ENCODE measurements at regions not wholly inside any gene's neighbourhood (a gene's known extent, or its start where the extent isn't known, plus 50 kb on each side); places are given as distances from the start of the nearest gene placed in this dataset.

DNA sequence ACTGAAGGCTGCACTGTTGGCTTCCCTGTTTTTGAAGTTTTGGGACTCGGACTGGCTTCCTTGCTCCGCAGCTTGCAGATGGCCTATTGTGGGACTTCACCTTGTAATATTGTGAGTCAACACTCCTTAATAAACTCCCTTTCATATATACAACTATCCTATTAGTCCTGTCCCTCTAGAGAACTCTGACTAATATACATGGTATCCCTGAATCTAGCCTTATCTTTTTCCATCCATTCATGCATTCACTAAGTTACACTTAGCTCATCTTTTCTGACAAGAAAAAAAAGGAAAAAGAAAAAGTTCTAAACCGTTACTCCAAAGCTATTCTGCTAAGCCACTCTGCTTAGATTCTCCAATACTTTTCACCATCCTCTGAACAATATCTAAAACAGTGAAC lies 1260.2 kb upstream of the PCDH7 start:
- TF ChIP-seq, protein P1, sequence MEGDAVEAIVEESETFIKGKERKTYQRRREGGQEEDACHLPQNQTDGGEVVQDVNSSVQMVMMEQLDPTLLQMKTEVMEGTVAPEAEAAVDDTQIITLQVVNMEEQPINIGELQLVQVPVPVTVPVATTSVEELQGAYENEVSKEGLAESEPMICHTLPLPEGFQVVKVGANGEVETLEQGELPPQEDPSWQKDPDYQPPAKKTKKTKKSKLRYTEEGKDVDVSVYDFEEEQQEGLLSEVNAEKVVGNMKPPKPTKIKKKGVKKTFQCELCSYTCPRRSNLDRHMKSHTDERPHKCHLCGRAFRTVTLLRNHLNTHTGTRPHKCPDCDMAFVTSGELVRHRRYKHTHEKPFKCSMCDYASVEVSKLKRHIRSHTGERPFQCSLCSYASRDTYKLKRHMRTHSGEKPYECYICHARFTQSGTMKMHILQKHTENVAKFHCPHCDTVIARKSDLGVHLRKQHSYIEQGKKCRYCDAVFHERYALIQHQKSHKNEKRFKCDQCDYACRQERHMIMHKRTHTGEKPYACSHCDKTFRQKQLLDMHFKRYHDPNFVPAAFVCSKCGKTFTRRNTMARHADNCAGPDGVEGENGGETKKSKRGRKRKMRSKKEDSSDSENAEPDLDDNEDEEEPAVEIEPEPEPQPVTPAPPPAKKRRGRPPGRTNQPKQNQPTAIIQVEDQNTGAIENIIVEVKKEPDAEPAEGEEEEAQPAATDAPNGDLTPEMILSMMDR (conservative IDR thresholded peaks at IDR 0.05; ENCODE audit: control insufficient read depth, insufficient read depth, low read depth, low read length): no peak
- DNase-seq (ENCODE audit: low read depth): no peak
- H3K4me3 ChIP-seq (ENCODE audit: control insufficient read depth, low read depth, low read length): no peak overlapping the region

DNA sequence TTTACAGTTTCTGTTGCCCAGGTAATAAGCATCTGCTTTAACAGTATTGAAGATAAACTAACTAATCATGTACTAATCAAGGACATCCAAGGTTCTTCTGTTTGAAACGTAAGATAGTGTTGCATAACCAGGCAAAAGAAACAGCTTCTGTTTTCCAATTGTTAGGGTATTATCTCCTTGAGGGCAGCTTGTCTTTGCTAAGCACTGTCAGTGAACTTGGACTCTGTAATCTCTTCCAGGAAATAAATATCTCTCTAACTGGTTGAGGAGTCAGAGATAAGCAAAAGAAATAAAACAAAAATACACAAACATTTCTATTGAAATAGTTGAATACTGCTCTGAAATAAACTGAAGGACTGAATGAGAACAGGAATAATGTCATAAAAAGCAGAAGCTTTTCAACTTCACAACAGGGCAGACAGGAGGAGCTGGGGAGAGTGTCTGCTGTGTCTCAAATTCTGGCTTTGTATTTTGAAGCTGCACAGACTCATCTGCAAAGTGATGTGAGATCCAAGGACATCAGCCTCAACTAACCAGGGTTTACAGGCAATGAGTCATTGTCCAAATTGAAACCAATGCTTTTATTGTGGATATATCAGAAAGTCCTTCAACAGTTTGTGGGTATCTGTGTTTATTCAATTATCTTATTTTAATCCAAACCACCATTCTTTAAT lies 1253.0 kb upstream of the PCDH7 start:
- no peak overlapping the region for H3K4me3 ChIP-seq (ENCODE audit: control insufficient read depth, low read depth, low read length)
- no peak for DNase-seq (ENCODE audit: low read depth)
- TF ChIP-seq, protein P1 (conservative IDR thresholded peaks at IDR 0.05; ENCODE audit: control insufficient read depth, insufficient read depth, low read depth, low read length): no peak

All from fibroblast of mammary gland (primary cell).